ENCODE measurements at regions not wholly inside any gene's neighbourhood (a gene's known extent, or its start where the extent isn't known, plus 50 kb on each side); places are given as distances from the start of the nearest gene placed in this dataset.

GRCh38 chr3:163936543-163936942 is 1141.8 kb downstream of the SI start:
- no peak for TF ChIP-seq CTCF (IDR thresholded peaks at IDR 0.05)

- TF ChIP-seq CTCF (IDR thresholded peaks at IDR 0.05), result no peak
Measured at GRCh38 chr3:163935411-163935810, 1142.9 kb downstream of the SI start.

GRCh38 chr3:163929069-163929652 is 1149.1 kb downstream of the SI start:
- TF ChIP-seq CTCF (IDR thresholded peaks at IDR 0.05), result no peak

- no peak for TF ChIP-seq CTCF (IDR thresholded peaks at IDR 0.05)
Measured at GRCh38 chr3:163927521-163927920, 1150.8 kb downstream of the SI start.

- no peak for TF ChIP-seq CTCF (IDR thresholded peaks at IDR 0.05)
Measured at GRCh38 chr3:163924600-163924999, 1153.7 kb downstream of the SI start.

GRCh38 chr3:163919154-163919553 is 1159.1 kb downstream of the SI start:
- no peak for TF ChIP-seq CTCF (IDR thresholded peaks at IDR 0.05)

GRCh38 chr3:163916596-163917560 is 1161.4 kb downstream of the SI start:
- TF ChIP-seq CTCF (IDR thresholded peaks at IDR 0.05), result peak; percentile 58
